Sigmoid colon (tissue), 6 donors: ENCODE measurements at regions not wholly inside any gene's neighbourhood (a gene's known extent, or its start where the extent isn't known, plus 50 kb on each side); places are given as distances from the start of the nearest gene placed in this dataset.
"Not testable (repeated sequence)": the region's sequence is repeated elsewhere in the genome, so short reads cannot be mapped to it uniquely, and the experiment has no call there.

Experiments
- DNase-seq: peaks from one replicate; pipeline ENCODE4 v3.0.0-alpha.2; 2019
- H3K27ac ChIP-seq, 4 donors: fragments of 200-600 bp; sonication (generic); one replicate each; pipeline ENCODE4 v1.5.1; 2016 to 2019; ENCODE audit warnings: mild to moderate bottlenecking in 1 of 4
- H3K27me3 ChIP-seq, 3 donors: fragments of 200-600 bp; sonication (generic); one replicate each; pipeline ENCODE4 v1.5.1; 2019; ENCODE audit warnings: mild to moderate bottlenecking in 1 of 3
- H3K36me3 ChIP-seq, 4 donors: fragments of 200-600 bp; sonication (generic); one replicate each; pipeline ENCODE4 v1.5.1; 2016 to 2019
- H3K4me1 ChIP-seq, 4 donors: fragments of 200-600 bp; sonication (generic); one replicate each; pipeline ENCODE4 v1.5.1; 2017 to 2019
- H3K4me3 ChIP-seq, 4 donors: fragments of 200-600 bp; sonication (generic); one replicate each; pipeline ENCODE4 v1.5.1; 2017 to 2019; ENCODE audit warnings: mild to moderate bottlenecking in 2 of 4, moderate library complexity in 1 of 4
- H3K9me3 ChIP-seq, 4 donors: fragments of 200-600 bp in 3 of 4; sonication (generic) in 3 of 4; one replicate each; pipeline versions ENCODE4 v1.5.1 to v1.6.1; 2013 to 2019
- CTCF ChIP-seq, 4 experiments: fragments of 450-650 bp in 3 of 4; fragments of 200-600 bp in 1 of 4; IDR thresholded peaks; one replicate each; pipeline ENCODE4 v1.5.1; 2016 to 2019; ENCODE audit warnings: antibody characterized with exemption in 4 of 4, mild to moderate bottlenecking in 3 of 4, moderate library complexity in 2 of 4
- EP300 ChIP-seq, 4 donors: sonication (generic); formaldehyde crosslinking; IDR thresholded peaks; one replicate each; pipeline ENCODE4 v1.6.1; 2017; ENCODE audit warnings: antibody characterized with exemption in 4 of 4
- POLR2A ChIP-seq, 2 donors: fragments of 450-650 bp; IDR thresholded peaks; one replicate each; pipeline ENCODE4 v1.6.1; 2016; ENCODE audit warnings: antibody characterized with exemption in 2 of 2, mild to moderate bottlenecking in 2 of 2, moderate library complexity in 2 of 2
- POLR2AphosphoS5 ChIP-seq, 4 donors: sonication (generic); formaldehyde crosslinking; IDR thresholded peaks; one replicate each; pipeline ENCODE4 v1.6.1; 2017; ENCODE audit warnings: antibody characterized with exemption in 4 of 4
- WGBS, 2 donors: extraction: QIAGEN DNeasy Blood & Tissue Kit; methylation state at CpG; one replicate each; pipeline ENCODE4 v1.1.7; 2013; 5-methylcytosine and 5-hydroxymethylcytosine counted together
- intact Hi-C: fragments of 100-400 bp; cut with DNase I; formaldehyde crosslinking; loops from one replicate; pipeline ENCODE4 v1.15.1; 2023
- donor health status: healthy with polysubstance abuse.
- donor health status: healthy.

DNA sequence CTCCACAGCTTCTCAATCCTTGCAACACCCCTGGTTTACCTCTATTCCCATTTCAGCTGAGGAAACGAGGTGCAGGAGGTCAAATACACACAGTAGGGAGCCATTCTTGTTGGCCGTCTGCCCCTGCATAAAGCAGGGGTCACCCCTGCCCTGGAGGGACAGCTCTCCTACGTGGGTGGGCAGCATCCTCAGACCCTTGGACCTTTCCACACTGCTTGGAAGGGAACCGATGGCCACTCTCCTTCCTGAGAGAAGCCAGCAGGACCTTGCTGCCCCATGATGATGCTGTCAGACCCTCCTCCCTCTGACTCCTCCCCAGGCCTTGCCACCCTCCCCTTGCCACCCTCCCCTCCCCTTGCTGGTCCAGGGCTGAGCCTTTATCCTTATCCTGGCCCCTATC is 121.1 kb upstream of the SYT13 start:
- 33 to 58% methylated on average over 4 of the region's 4 CpGs for WGBS, 2 donors

DNA sequence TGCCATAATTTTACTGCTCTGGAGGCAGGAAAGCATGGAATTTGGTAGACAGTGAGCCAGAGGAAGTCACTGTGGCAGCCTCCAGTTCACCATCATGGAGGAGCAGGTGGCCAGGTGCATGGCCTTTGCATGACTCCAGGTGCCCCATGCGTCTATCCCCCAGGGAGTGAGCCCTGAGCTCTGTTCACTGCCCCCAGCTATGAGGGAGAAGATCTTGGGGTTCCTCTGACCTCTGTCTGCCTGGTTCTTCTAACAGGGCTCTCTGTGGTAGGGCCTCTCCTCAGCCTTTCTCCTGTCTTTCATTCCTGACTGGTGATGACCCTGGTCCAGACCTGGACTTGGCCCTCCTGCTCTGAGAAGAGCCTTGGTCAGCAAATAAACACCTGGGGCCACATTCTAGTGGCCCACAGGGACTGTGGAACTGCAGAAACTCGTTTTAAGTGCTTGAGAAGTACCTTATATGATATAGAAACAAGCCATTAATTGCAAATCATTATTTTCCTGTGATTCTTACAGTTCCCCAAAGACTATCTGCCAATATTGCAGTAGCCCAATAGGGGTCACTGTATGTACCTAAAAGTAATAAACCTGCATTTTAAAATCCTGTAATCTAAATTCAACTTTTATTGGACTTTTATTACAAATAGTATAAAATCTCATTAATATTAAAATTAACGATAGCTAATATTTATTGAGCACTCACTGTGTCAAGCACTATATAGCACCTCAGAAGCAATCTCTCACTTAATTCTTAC is 120.0 kb upstream of the SYT13 start:
- H3K27me3 ChIP-seq, result peaks cover 0 to 26% (median 0%) of the 10 kb centered on the region in 3 donors
- H3K36me3 ChIP-seq, result no peaks in the 10 kb centered on the region
- WGBS, 2 donors, result 55 to 57% methylated on average over 3 of the region's 3 CpGs
- no peaks in the 10 kb centered on the region for H3K9me3 ChIP-seq
- TF ChIP-seq CTCF (IDR thresholded peaks at IDR 0.05), result no peak
- no peak for TF ChIP-seq POLR2A (IDR thresholded peaks at IDR 0.05)
- no peak for TF ChIP-seq EP300 (IDR thresholded peaks at IDR 0.05)
- no peak for TF ChIP-seq POLR2AphosphoS5 (IDR thresholded peaks at IDR 0.05)
- H3K27ac ChIP-seq, result no peak overlapping the region
- H3K4me3 ChIP-seq, result no peak overlapping the region
- no peak for DNase-seq
- intact Hi-C loops, result no loop called here
- no peaks in the 10 kb centered on the region for H3K4me1 ChIP-seq

More for the DNA sequence above, 121.1 kb upstream of the SYT13 start:
- TF ChIP-seq POLR2AphosphoS5 (IDR thresholded peaks at IDR 0.05) (no peak), CTCF (IDR thresholded peaks at IDR 0.05) (no peak), POLR2A (IDR thresholded peaks at IDR 0.05) (no peak), EP300 (IDR thresholded peaks at IDR 0.05) (no peak)
- Histone ChIP-seq H3K4me3 (no peak overlapping the region), H3K36me3 (no peaks in the 10 kb centered on the region), H3K4me1 (no peaks in the 10 kb centered on the region), H3K27ac (no peak overlapping the region), H3K27me3 (peaks cover 0 to 28% (median 3%) of the 10 kb centered on the region in 3 donors), H3K9me3 (no peaks in the 10 kb centered on the region)
- intact Hi-C loops, result no loop called here
- DNase-seq, result no peak

DNA sequence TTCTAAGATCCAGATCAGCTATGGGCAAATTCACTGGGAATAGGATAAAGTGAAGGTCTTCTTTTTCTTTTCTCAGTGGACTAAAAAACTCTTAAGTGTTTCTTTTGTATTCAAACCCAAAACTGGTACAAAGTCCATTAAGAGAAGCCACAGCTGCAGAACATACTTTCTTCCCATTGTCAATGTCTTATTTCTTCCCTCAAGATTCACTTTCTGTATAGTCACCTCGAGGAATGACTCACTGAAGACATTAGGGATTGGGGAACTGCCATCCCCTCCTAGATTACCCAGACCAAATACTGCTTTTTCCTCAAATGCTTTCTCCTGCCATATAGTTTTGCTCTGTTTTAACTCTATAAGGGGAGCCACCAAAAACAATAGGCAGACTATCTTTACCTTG is 117.4 kb upstream of the SYT13 start:
- WGBS, 2 donors, result 23 to 27% methylated on average over 1 of the region's 1 CpG
- H3K27me3 ChIP-seq, result peaks cover 0 to 20% (median 0%) of the 10 kb centered on the region in 3 donors

GRCh38 chr11:45402049-45402630 is 116.0 kb upstream of the SYT13 start:
- Histone ChIP-seq H3K27me3 (peaks cover 0 to 20% (median 0%) of the 10 kb centered on the region in 3 donors), H3K9me3 (no peaks in the 10 kb centered on the region), H3K4me3 (no peak overlapping the region), H3K27ac (no peak overlapping the region), H3K4me1 (no peaks in the 10 kb centered on the region), H3K36me3 (no peaks in the 10 kb centered on the region)
- intact Hi-C loops, result no loop called here
- TF ChIP-seq POLR2AphosphoS5 (IDR thresholded peaks at IDR 0.05) (no peak), POLR2A (IDR thresholded peaks at IDR 0.05) (no peak), CTCF (IDR thresholded peaks at IDR 0.05) (no peak), EP300 (IDR thresholded peaks at IDR 0.05) (no peak)
- 84 to 92% methylated on average over 1 of the region's 1 CpG for WGBS, 2 donors
- no peak for DNase-seq

More for the DNA sequence above, 117.4 kb upstream of the SYT13 start:
- intact Hi-C loops, H3K4me1 ChIP-seq, H3K36me3 ChIP-seq, H3K9me3 ChIP-seq, H3K27ac ChIP-seq, DNase-seq, H3K4me3 ChIP-seq: not testable (repeated sequence)

DNA sequence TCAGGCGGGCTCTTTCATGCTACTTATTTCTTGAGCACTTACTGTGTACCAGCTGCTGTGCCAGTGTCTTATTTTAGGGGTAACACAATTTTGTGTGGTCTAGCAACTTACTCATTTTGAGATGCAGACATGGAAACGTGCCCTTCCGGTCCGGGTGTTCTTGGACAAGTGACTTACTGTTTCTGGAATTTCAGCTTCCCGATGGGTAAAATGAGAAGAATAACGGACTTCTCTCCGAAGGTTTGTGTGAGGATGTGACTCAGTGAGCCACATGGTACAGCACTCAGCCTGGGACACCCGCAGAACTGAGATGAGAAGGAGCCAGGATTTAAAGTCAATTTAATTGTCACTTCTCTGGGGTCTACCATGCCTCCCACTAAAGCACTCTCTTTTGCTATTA is 114.5 kb upstream of the SYT13 start:
- H3K4me3 ChIP-seq, result no peak overlapping the region
- no peak for DNase-seq
- peaks cover 0 to 11% (median 0%) of the 10 kb centered on the region in 3 donors for H3K27me3 ChIP-seq
- no peaks in the 10 kb centered on the region for H3K4me1 ChIP-seq
- H3K9me3 ChIP-seq, result no peaks in the 10 kb centered on the region
- H3K27ac ChIP-seq, result no peak overlapping the region
- intact Hi-C loops, result no loop called here
- H3K36me3 ChIP-seq, result no peaks in the 10 kb centered on the region
- TF ChIP-seq CTCF (IDR thresholded peaks at IDR 0.05), result no peak
- TF ChIP-seq POLR2AphosphoS5 (IDR thresholded peaks at IDR 0.05), result no peak
- TF ChIP-seq POLR2A (IDR thresholded peaks at IDR 0.05), result no peak
- TF ChIP-seq EP300 (IDR thresholded peaks at IDR 0.05), result no peak
- WGBS, 2 donors, result 71 to 83% methylated on average over 8 of the region's 8 CpGs
